ENCODE measurements at regions not wholly inside any gene's neighbourhood (a gene's known extent, or its start where the extent isn't known, plus 50 kb on each side); places are given as distances from the start of the nearest gene placed in this dataset.

DNA sequence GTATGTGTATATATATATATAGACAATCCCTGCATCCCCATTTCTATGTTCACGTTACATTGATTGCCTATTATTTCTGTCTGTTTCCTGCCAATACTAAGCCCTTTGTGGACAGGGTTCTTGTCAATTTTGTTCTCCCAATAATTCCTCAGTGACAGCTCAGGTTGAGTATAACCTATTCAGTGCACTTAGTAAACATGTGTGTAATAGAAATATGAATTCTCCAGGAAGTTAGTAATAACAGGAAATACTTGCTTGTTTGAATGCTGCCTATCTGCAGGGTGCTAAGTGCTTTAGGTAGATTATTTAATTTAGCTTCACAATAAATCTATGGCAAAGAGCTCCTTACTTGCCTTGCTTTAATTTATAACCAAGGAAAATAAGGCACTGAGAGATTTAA, 52.8 kb upstream of the PTGFR start:
- H3K27ac ChIP-seq (ENCODE audit: extremely low read depth, low read depth, low read length) = no peak overlapping the region
- no peak overlapping the region for H2AFZ ChIP-seq (ENCODE audit: low read depth, low read length)
- no peaks in the 10 kb centered on the region for H3K36me3 ChIP-seq (ENCODE audit: control insufficient read depth, insufficient read depth, low read length)
- no peaks in the 10 kb centered on the region for H4K20me1 ChIP-seq (replicated peaks; ENCODE audit: control insufficient read depth, insufficient read depth, low read length)
- no peaks in the 10 kb centered on the region for H3K9me1 ChIP-seq (ENCODE audit: control insufficient read depth, insufficient read depth, low read length)
- DNase-seq (ENCODE audit: extremely low read depth in 1 of 4, low spot score in 3 of 4) (no peak), FAIRE-seq (no peak), ATAC-seq (no peak)
- ChIA-PET POLR2A (no interaction called here), CTCF (ENCODE audit: low intra/inter-chr PET ratio) (no interaction called here)
- 0% methylated on average over 1 of the region's 1 CpG for WGBS (ENCODE audit: insufficient coverage, low coverage, missing lambda C conversion rate)
- no peaks in the 10 kb centered on the region for H3K4me1 ChIP-seq (replicated peaks in 1 of 2; ENCODE audit: control insufficient read depth in 2 of 2, insufficient read depth in 2 of 2, low read length in 2 of 2)
- intact Hi-C loops (cut with micrococcal nuclease) = no loop called here
- H3K9ac ChIP-seq (ENCODE audit: insufficient read depth in 1 of 2, low read depth in 2 of 2, low read length in 2 of 2) = no peak overlapping the region
- BruUV-seq (replicated peaks) = no TSS peak
- H3K4me3 ChIP-seq = no peak overlapping the region
- no peak overlapping the region for H3K4me2 ChIP-seq (ENCODE audit: insufficient read depth, low read length)
- no peaks in the 10 kb centered on the region for H3K79me2 ChIP-seq (ENCODE audit: control insufficient read depth, insufficient read depth, low read length)
- no peaks in the 10 kb centered on the region for H3K27me3 ChIP-seq (ENCODE audit: control insufficient read depth in 2 of 2, insufficient read depth in 2 of 2, low read length in 2 of 2)
- no peaks in the 10 kb centered on the region for H3K9me3 ChIP-seq (replicated peaks; ENCODE audit: control insufficient read depth, insufficient read depth, low read depth, low read length)
- in situ Hi-C loops (cut with MboI) = no loop called here
- TF ChIP-seq, protein P1, sequence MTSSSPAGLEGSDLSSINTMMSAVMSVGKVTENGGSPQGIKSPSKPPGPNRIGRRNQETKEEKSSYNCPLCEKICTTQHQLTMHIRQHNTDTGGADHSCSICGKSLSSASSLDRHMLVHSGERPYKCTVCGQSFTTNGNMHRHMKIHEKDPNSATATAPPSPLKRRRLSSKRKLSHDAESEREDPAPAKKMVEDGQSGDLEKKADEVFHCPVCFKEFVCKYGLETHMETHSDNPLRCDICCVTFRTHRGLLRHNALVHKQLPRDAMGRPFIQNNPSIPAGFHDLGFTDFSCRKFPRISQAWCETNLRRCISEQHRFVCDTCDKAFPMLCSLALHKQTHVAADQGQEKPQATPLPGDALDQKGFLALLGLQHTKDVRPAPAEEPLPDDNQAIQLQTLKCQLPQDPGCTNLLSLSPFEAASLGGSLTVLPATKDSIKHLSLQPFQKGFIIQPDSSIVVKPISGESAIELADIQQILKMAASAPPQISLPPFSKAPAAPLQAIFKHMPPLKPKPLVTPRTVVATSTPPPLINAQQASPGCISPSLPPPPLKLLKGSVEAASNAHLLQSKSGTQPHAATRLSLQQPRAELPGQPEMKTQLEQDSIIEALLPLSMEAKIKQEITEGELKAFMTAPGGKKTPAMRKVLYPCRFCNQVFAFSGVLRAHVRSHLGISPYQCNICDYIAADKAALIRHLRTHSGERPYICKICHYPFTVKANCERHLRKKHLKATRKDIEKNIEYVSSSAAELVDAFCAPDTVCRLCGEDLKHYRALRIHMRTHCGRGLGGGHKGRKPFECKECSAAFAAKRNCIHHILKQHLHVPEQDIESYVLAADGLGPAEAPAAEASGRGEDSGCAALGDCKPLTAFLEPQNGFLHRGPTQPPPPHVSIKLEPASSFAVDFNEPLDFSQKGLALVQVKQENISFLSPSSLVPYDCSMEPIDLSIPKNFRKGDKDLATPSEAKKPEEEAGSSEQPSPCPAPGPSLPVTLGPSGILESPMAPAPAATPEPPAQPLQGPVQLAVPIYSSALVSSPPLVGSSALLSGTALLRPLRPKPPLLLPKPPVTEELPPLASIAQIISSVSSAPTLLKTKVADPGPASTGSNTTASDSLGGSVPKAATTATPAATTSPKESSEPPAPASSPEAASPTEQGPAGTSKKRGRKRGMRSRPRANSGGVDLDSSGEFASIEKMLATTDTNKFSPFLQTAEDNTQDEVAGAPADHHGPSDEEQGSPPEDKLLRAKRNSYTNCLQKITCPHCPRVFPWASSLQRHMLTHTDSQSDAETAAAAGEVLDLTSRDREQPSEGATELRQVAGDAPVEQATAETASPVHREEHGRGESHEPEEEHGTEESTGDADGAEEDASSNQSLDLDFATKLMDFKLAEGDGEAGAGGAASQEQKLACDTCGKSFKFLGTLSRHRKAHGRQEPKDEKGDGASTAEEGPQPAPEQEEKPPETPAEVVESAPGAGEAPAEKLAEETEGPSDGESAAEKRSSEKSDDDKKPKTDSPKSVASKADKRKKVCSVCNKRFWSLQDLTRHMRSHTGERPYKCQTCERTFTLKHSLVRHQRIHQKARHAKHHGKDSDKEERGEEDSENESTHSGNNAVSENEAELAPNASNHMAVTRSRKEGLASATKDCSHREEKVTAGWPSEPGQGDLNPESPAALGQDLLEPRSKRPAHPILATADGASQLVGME (CRISPR knock-in tag; IDR thresholded peaks at IDR 0.05) = no peak
- TF ChIP-seq RCOR1 (IDR thresholded peaks at IDR 0.05; ENCODE audit: borderline replicate concordance in 1 of 2, low read depth in 2 of 2, low read length in 2 of 2) (no peak), KLF13 (tag; IDR thresholded peaks at IDR 0.05; ENCODE audit: borderline replicate concordance, low read depth) (no peak), IFI16 (CRISPR knock-in tag; IDR thresholded peaks at IDR 0.05) (no peak), ASH1L (IDR thresholded peaks at IDR 0.05; ENCODE audit: borderline replicate concordance, low read depth, partially characterized antibody) (no peak), MEF2D (tag; conservative IDR thresholded peaks at IDR 0.05; ENCODE audit: low read depth) (no peak), HMG20A (CRISPR knock-in tag; conservative IDR thresholded peaks at IDR 0.05) (no peak), ZNF165 (CRISPR knock-in tag; IDR thresholded peaks at IDR 0.05; ENCODE audit: borderline replicate concordance) (no peak), HDAC3 (IDR thresholded peaks at IDR 0.05; ENCODE audit: borderline replicate concordance, partially characterized antibody) (no peak), ZNF76 (CRISPR knock-in tag; IDR thresholded peaks at IDR 0.05; ENCODE audit: borderline replicate concordance) (no peak), BHLHE40 (IDR thresholded peaks at IDR 0.05; ENCODE audit: low read length) (no peak), SIN3A (IDR thresholded peaks at IDR 0.05; ENCODE audit: borderline replicate concordance in 2 of 2, control insufficient read depth in 1 of 2, low read depth in 2 of 2, low read length in 2 of 2) (no peak), CBX1 (IDR thresholded peaks at IDR 0.05; ENCODE audit: low read depth) (no peak)
- TF ChIP-seq, protein P2, sequence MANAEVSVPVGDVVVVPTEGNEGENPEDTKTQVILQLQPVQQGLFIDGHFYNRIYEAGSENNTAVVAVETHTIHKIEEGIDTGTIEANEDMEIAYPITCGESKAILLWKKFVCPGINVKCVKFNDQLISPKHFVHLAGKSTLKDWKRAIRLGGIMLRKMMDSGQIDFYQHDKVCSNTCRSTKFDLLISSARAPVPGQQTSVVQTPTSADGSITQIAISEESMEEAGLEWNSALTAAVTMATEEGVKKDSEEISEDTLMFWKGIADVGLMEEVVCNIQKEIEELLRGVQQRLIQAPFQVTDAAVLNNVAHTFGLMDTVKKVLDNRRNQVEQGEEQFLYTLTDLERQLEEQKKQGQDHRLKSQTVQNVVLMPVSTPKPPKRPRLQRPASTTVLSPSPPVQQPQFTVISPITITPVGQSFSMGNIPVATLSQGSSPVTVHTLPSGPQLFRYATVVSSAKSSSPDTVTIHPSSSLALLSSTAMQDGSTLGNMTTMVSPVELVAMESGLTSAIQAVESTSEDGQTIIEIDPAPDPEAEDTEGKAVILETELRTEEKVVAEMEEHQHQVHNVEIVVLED (CRISPR knock-in tag; IDR thresholded peaks at IDR 0.05) = no peak
- TF ChIP-seq, protein P3, sequence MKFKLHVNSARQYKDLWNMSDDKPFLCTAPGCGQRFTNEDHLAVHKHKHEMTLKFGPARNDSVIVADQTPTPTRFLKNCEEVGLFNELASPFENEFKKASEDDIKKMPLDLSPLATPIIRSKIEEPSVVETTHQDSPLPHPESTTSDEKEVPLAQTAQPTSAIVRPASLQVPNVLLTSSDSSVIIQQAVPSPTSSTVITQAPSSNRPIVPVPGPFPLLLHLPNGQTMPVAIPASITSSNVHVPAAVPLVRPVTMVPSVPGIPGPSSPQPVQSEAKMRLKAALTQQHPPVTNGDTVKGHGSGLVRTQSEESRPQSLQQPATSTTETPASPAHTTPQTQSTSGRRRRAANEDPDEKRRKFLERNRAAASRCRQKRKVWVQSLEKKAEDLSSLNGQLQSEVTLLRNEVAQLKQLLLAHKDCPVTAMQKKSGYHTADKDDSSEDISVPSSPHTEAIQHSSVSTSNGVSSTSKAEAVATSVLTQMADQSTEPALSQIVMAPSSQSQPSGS (CRISPR knock-in tag; IDR thresholded peaks at IDR 0.05) = no peak

Measured in K562 (cell line).